GM12892 (cell line): ENCODE measurements at regions not wholly inside any gene's neighbourhood (a gene's known extent, or its start where the extent isn't known, plus 50 kb on each side); places are given as distances from the start of the nearest gene placed in this dataset.

Experiments
- POLR2A ChIP-seq: IDR thresholded peaks from 2 replicates; pipeline ENCODE4 v1.6.1; 2011; ENCODE audit warnings: low read depth, low read length, control low read depth
- POLR2AphosphoS5 ChIP-seq: IDR thresholded peaks from 2 replicates; pipeline ENCODE4 v1.6.1; 2011; ENCODE audit warnings: low read depth, low read length, control low read depth
- TAF1 ChIP-seq: IDR thresholded peaks from 2 replicates; pipeline ENCODE4 v1.6.1; 2011; ENCODE audit warnings: low read depth, mild to moderate bottlenecking, control low read depth, low read length, borderline replicate concordance

DNA sequence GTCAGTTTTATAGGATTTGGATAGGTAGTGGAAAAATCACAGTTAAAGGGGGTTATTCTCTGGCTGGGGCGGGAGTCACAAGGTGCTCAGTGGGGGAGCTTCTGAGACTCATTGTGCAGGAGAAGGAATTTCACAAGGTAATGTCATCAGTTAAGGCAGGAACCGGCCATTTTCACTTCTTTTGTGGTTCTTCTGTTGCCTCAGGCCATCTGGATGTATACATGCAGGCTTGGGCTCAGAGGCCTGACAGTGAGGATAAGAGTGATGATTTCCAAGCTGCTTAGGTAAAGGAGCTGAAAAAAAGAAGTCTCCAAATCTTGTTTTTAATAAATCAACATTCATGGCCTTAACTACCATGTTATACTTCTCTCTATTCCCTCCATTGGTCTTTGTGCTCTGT is 622.9 kb upstream of the ID4 start:
- TF ChIP-seq POLR2A: no peak
- TF ChIP-seq TAF1: no peak
- no peak for TF ChIP-seq POLR2AphosphoS5
